HG03460 (cell line): ENCODE measurements at regions not wholly inside any gene's neighbourhood (a gene's known extent, or its start where the extent isn't known, plus 50 kb on each side); places are given as distances from the start of the nearest gene placed in this dataset.

ENCODE experiments used
- ATAC-seq: cut with Tn5 transposase; IDR thresholded peaks from one replicate; pipeline ENCODE4 v1.9.1; 2021; ENCODE audit not compliant: unreplicated experiment

- no peak for ATAC-seq
Measured at GRCh38 chr20:4370851-4371250, 121.8 kb upstream of the ADRA1D start.

GRCh38 chr20:4369798-4370124 is 120.7 kb upstream of the ADRA1D start:
- no peak for ATAC-seq

- no peak for ATAC-seq
Measured at GRCh38 chr20:4369119-4369797, 120.2 kb upstream of the ADRA1D start.

- no peak for ATAC-seq
Measured at GRCh38 chr20:4366076-4366475, 117.0 kb upstream of the ADRA1D start.

- no peak for ATAC-seq
Measured at GRCh38 chr20:4358552-4358951, 109.5 kb upstream of the ADRA1D start.

GRCh38 chr20:4352348-4352747 is 103.3 kb upstream of the ADRA1D start:
- ATAC-seq, result no peak

- no peak for ATAC-seq
Measured at GRCh38 chr20:4350096-4350495, 101.0 kb upstream of the ADRA1D start.

- no peak for ATAC-seq
Measured at GRCh38 chr20:4344670-4345069, 95.6 kb upstream of the ADRA1D start.

GRCh38 chr20:4342609-4343008 is 93.5 kb upstream of the ADRA1D start:
- no peak for ATAC-seq

GRCh38 chr20:4341804-4342485 is 92.9 kb upstream of the ADRA1D start:
- ATAC-seq, result no peak

- ATAC-seq, result no peak
Measured at GRCh38 chr20:4335722-4336121, 86.6 kb upstream of the ADRA1D start.

GRCh38 chr20:4332121-4332860 is 83.2 kb upstream of the ADRA1D start:
- ATAC-seq, result no peak

GRCh38 chr20:4330011-4330410 is 80.9 kb upstream of the ADRA1D start:
- ATAC-seq, result no peak

- no peak for ATAC-seq
Measured at GRCh38 chr20:4329232-4329631, 80.1 kb upstream of the ADRA1D start.

GRCh38 chr20:4328541-4328940 is 79.5 kb upstream of the ADRA1D start:
- ATAC-seq, result no peak

GRCh38 chr20:4327956-4328355 is 78.9 kb upstream of the ADRA1D start:
- ATAC-seq, result no peak

GRCh38 chr20:4326195-4327065 is 77.3 kb upstream of the ADRA1D start:
- ATAC-seq, result no peak

GRCh38 chr20:4325548-4326187 is 76.6 kb upstream of the ADRA1D start:
- no peak for ATAC-seq

- no peak for ATAC-seq
Measured at GRCh38 chr20:4324611-4325243, 75.6 kb upstream of the ADRA1D start.

GRCh38 chr20:4322499-4322898 is 73.4 kb upstream of the ADRA1D start:
- no peak for ATAC-seq
